Astrocyte of the cerebellum (primary cell): ENCODE measurements at regions not wholly inside any gene's neighbourhood (a gene's known extent, or its start where the extent isn't known, plus 50 kb on each side); places are given as distances from the start of the nearest gene placed in this dataset.

Experiments
- DNase-seq: peaks from one replicate; pipeline ENCODE4 v3.0.0-alpha.2; 2011; ENCODE audit warnings: low read depth
- H3K4me3 ChIP-seq: 2 replicates; pipeline ENCODE4 v1.5.1; 2011; ENCODE audit warnings: mild to moderate bottlenecking, low read depth, low read length, moderate library complexity
- in situ Hi-C: cut with HindIII; loops from 2 replicates; pipeline ENCODE4 v1.10.0; 2017; ENCODE audit warnings: low sequenced_read_pairs
- TF ChIP-seq, protein P1 (sequence below): IDR thresholded peaks from 2 replicates; pipeline ENCODE4 v1.5.1; 2012; ENCODE audit warnings: low read length, low read depth, moderate library complexity, mild to moderate bottlenecking; ENCODE audit errors: missing control alignments

DNA sequence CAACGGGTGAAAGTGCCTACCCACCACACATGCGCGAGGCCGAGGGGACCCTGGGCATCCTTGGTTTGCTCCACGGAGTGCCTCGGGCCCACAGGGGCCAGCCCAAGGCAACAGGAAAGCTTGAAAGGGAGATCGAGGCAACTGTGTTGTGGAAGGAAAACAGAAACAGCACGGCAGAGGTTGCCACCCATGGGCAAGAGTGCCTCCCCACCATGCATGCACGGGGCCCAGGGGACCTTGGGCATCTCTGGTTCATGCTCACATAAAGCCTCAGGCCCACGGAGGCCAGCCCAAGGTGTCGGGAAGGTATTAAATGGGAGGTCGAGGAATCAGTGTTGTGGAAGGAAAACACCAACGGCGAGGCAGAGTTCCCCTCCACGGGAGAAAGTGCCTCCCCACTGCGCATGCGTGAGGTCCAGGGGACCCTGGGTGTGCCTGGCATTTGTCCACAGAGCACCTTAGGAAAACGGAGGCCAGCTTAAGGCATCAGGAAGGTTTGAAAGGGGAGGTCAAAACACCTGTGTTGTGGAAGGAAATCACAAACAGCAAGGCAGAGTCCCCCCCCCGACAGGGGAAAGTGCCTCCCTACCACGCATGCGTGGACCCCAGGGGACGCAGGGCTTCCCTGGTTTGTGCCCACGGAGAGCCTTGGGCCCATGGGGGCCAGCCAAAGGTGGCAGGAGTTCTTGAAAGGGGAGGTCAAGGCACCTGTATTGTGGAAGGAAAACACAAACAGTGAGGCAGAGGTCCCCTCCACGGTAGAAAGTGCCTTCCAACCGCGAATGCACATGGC lies 367.3 kb downstream of the ALG10 start:
- no peak for DNase-seq
- H3K4me3 ChIP-seq: no peak overlapping the region
- TF ChIP-seq, protein P1, sequence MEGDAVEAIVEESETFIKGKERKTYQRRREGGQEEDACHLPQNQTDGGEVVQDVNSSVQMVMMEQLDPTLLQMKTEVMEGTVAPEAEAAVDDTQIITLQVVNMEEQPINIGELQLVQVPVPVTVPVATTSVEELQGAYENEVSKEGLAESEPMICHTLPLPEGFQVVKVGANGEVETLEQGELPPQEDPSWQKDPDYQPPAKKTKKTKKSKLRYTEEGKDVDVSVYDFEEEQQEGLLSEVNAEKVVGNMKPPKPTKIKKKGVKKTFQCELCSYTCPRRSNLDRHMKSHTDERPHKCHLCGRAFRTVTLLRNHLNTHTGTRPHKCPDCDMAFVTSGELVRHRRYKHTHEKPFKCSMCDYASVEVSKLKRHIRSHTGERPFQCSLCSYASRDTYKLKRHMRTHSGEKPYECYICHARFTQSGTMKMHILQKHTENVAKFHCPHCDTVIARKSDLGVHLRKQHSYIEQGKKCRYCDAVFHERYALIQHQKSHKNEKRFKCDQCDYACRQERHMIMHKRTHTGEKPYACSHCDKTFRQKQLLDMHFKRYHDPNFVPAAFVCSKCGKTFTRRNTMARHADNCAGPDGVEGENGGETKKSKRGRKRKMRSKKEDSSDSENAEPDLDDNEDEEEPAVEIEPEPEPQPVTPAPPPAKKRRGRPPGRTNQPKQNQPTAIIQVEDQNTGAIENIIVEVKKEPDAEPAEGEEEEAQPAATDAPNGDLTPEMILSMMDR: no peak
- in situ Hi-C loops: no loop called here

DNA sequence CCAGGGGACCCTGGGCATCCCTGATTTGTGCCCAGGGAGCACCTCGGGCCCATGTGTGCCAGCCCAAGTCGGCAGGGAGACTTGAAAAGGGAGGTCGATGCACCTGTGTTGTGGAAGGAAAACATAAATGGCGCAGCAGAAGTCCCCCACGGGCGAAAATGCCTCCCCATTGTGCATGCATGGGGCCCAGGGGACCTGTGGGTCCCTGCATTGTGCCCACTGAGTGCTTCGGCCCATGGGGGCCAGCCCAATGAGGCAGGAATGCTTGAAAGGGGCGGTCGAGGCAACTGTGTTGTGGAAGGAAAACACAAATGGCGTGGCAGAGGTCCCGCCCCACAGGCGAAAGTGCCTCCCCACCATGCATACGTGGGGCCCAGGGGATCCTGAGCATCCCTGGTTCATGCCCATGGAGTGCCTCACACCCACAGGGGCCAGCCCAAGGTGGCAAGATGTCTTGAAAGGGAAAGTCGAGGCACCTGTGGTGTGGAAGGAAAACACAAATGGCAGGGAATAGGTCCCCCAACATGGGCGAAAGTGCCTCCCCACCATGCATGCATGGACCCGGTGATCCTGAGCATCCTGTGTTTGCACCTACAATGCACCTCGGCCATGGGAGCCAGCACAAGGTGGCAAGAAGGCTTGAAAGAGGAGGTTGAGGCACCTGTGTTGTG lies 368.0 kb downstream of the ALG10 start:
- no peak for DNase-seq
- in situ Hi-C loops: no loop called here
- H3K4me3 ChIP-seq: no peak overlapping the region
- TF ChIP-seq, protein P1: no peak

DNA sequence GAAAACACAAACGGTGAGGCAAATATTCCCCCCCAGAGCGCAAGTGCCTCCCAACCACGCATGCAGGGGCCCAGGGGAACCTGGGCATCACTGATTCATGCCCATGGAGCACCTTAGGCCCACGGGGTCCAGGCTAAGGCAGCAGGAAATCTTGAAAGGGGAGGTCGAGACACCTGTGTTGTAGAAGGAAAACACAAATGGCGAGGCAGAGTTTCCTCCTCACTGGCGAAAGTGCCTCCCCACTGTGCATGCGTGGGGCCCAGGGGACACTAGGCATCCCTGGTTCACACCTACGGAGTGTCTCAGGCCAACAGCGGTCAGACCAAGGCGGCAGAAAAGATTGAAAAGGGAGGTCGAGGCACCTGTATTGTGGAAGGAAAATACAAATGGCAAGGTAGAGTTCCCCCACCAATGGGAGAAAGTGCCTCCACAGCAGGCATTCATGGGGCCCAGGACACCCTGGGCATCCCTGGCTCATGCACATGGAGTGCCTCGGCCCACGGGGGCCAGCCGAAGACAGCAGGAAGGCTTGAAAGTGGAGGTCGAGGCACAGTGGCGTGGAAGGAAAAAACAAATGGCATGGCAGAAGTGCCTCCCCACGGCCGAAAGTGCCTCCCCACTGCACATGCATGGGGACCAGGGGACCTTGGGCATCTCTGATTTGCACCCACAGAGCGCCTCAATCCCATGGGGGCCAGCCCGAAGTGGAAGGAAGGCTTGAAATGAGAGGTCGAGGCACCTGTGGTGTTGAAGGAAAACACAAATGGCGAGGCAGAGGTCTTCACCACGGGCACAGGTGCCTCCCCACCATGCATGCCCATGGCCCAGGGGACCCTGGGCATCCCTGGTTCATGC lies 368.8 kb downstream of the ALG10 start:
- TF ChIP-seq, protein P1: no peak
- no peak for DNase-seq
- in situ Hi-C loops: no loop called here

DNA sequence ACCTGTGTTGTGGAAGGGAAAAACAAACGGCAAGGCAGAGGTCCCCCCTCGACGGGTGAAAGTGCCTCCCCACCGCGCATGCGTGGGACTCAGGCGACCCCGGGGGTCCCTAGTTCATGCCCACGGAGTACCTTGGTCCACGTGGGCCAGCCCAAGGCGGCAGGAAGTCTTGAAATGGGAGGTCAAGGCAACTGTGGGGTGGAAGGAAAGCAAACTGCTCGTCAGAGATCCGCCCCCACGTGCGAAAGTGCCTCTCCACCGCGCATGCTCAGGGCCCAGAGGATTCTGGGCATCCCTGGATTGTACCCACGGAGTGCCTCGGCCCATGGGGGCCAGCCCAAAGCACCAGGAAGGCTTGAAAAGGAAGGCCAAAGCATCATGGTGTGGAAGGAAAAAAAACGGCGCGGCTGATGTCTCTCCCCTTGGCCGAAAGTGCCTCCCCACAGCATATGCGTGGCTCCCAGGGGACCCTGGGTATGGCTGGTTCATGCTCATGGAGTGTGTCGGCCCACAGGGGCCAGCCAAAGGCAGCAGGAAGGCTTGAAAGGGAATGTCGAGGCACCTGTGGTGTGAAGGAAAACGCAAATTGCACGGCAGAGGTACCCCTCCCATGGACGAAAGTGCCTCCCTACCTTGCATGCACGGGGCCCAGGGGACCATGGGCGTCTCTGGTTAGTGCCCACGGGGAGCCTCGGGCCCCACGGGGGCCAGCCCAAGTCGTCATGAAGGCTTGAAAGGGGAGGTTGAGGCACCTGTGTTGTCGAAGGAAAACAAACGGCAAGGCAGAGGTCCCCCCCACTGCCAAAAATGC lies 369.7 kb downstream of the ALG10 start:
- H3K4me3 ChIP-seq: no peak overlapping the region
- TF ChIP-seq, protein P1: no peak
- in situ Hi-C loops: no loop called here
- no peak for DNase-seq

More for the DNA sequence above, 368.8 kb downstream of the ALG10 start:
- no peak overlapping the region for H3K4me3 ChIP-seq

DNA sequence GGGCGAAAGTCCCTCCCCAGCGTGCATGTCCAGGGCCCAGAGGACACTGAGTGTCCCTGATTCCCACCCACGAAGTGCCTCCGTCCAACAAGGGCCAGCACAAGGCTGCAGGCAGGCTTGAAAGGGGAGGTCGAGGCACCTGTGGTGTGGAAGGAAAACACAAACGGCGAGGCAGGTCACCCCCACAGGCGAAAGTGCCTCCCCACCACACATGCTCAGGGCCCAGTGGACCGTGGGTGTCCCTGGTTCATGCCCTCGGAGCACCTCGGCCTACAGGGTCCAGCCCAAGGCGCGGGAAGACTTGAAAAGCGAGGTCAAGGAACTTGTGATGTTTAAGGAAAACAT lies 370.4 kb downstream of the ALG10 start:
- H3K4me3 ChIP-seq: no peak overlapping the region
- TF ChIP-seq, protein P1: no peak
- DNase-seq: no peak
- in situ Hi-C loops: no loop called here
